GM12878 (cell line): ENCODE measurements at regions not wholly inside any gene's neighbourhood (a gene's known extent, or its start where the extent isn't known, plus 50 kb on each side); places are given as distances from the start of the nearest gene placed in this dataset.

Experiments used
- ATAC-seq: fragments of 200-7000 bp; cut with Tn5 transposase; 3 replicates; pipeline ENCODE4 v1.9.1; 2020; ENCODE audit warnings: mild to moderate bottlenecking, moderate library complexity
- BruUV-seq: library from RNA; stranded (reverse); fragments of 400-500 nt; replicated peaks from 2 replicates; lab custom pipeline; 2021; lab: Mats Ljungman, UMichigan
- CTCF ChIA-PET: fragments of 300-600 bp; sonication (Branson Sonifier 250); formaldehyde crosslinking; extraction: SDS; loops from one replicate; lab custom pipeline; 2021; ENCODE audit warnings: inconsistent platforms; lab: Yijun Ruan, JAX
- POLR2A ChIA-PET: fragments of 350-600 bp; formaldehyde crosslinking; extraction: SDS; loops from one replicate; lab custom pipeline; 2021; ENCODE audit warnings: inconsistent platforms; lab: Charles Lee
- RAD21 ChIA-PET: fragments of 300-600 bp; sonication (Branson Sonifier 250); formaldehyde crosslinking; loops from one replicate; lab custom pipeline; 2023; ENCODE audit warnings: antibody characterized with exemption; ENCODE audit not compliant: unreplicated experiment; lab: Charles Lee
- SMC1A ChIA-PET: fragments of 300-600 bp; sonication (Branson Sonifier 250); formaldehyde crosslinking; loops from one replicate; lab custom pipeline; 2023; ENCODE audit not compliant: unreplicated experiment, uncharacterized antibody; lab: Charles Lee
- DNase-seq: peaks from one replicate; pipeline ENCODE4 v3.0.0-alpha.2; 2011; ENCODE audit warnings: low read depth, low spot score
- FAIRE-seq: peaks from 3 replicates; lab custom pipeline; 2011; peaks lifted over from hg19 to GRCh38; lab: Jason Lieb, UNC
- H2AFZ ChIP-seq: 2 replicates; pipeline ENCODE4 v1.6.0; 2011; ENCODE audit warnings: low read depth, low read length, control low read depth; ENCODE audit not compliant: control insufficient read depth
- H3K27ac ChIP-seq: 2 replicates; pipeline ENCODE4 v1.5.1; 2011; ENCODE audit warnings: control low read depth; ENCODE audit not compliant: control insufficient read depth, insufficient read depth
- H3K27me3 ChIP-seq, 2 experiments: replicated peaks in 1 of 2; 2 replicates each; pipeline versions ENCODE4 v1.6.0 to v1.6.1; 2011; ENCODE audit warnings: low read length in 1 of 2; ENCODE audit not compliant: control insufficient read depth in 2 of 2, insufficient read depth in 2 of 2
- H3K36me3 ChIP-seq, 2 experiments: 2 replicates each; pipeline ENCODE4 v1.5.1; 2011; ENCODE audit warnings: low read length in 1 of 2; ENCODE audit not compliant: control insufficient read depth in 2 of 2, insufficient read depth in 2 of 2
- H3K4me1 ChIP-seq: 2 replicates; pipeline ENCODE4 v1.6.1; 2011; ENCODE audit warnings: mild to moderate bottlenecking, low read length, moderate library complexity, mixed read lengths; ENCODE audit not compliant: control insufficient read depth, insufficient read depth
- H3K4me2 ChIP-seq: 2 replicates; pipeline ENCODE4 v1.6.0; 2011; ENCODE audit warnings: control low read depth; ENCODE audit not compliant: control insufficient read depth, insufficient read depth
- H3K4me3 ChIP-seq: fragments of 200-600 bp; sonication (generic); 2 replicates; pipeline ENCODE4 v1.5.1; 2016
- H3K79me2 ChIP-seq: 2 replicates; pipeline ENCODE4 v1.6.0; 2011; ENCODE audit warnings: low read length; ENCODE audit not compliant: control insufficient read depth, insufficient read depth
- H3K9ac ChIP-seq: 2 replicates; pipeline ENCODE4 v1.8.0; 2011; ENCODE audit warnings: low read length, control low read depth, mixed read lengths; ENCODE audit not compliant: control insufficient read depth, insufficient read depth
- H3K9me3 ChIP-seq: replicated peaks from 3 replicates; pipeline ENCODE4 v1.5.1; 2011; ENCODE audit warnings: mild to moderate bottlenecking, low read length; ENCODE audit not compliant: control insufficient read depth, insufficient read depth
- H4K20me1 ChIP-seq: 2 replicates; pipeline ENCODE4 v1.6.0; 2011; ENCODE audit not compliant: control insufficient read depth, insufficient read depth
- BACH1 ChIP-seq: fragments of 450-650 bp; IDR thresholded peaks from 2 replicates; pipeline ENCODE4 v1.6.1; 2017; ENCODE audit warnings: mild to moderate bottlenecking, borderline replicate concordance
- EP300 ChIP-seq, 2 experiments: fragments of 150-350 bp in 1 of 2; IDR thresholded peaks; 2 replicates each; pipeline ENCODE4 v1.6.1; 2011 to 2012; ENCODE audit warnings: low read depth in 2 of 2, low read length in 2 of 2, borderline replicate concordance in 1 of 2, improper control_type of control experiment in 1 of 2, inconsistent platforms in 1 of 2; ENCODE audit not compliant: control insufficient read depth in 1 of 2
- FOXM1 ChIP-seq: IDR thresholded peaks from 2 replicates; pipeline ENCODE4 v1.6.1; 2012; ENCODE audit warnings: low read depth, mild to moderate bottlenecking, inconsistent platforms, low read length, moderate library complexity
- JUND ChIP-seq: IDR thresholded peaks from 2 replicates; pipeline ENCODE4 v1.6.1; 2012; ENCODE audit warnings: low read depth, mild to moderate bottlenecking, low read length, improper control_type of control experiment, moderate library complexity
- KAT2A ChIP-seq: conservative IDR thresholded peaks from 2 replicates; pipeline ENCODE4 v1.6.1; 2011; ENCODE audit warnings: low read depth, low read length; ENCODE audit not compliant: control insufficient read depth
- KDM1A ChIP-seq: fragments of 200-600 bp; sonication (generic); IDR thresholded peaks from 2 replicates; pipeline ENCODE4 v1.6.1; 2016; ENCODE audit warnings: borderline replicate concordance
- SMAD1 ChIP-seq: fragments of 450-650 bp; IDR thresholded peaks from 2 replicates; pipeline ENCODE4 v1.6.1; 2018; ENCODE audit warnings: mild to moderate bottlenecking, low read depth; ENCODE audit not compliant: partially characterized antibody
- TARDBP ChIP-seq: IDR thresholded peaks from 2 replicates; pipeline ENCODE4 v1.6.1; 2016; ENCODE audit warnings: borderline replicate concordance
- ZNF217 ChIP-seq: fragments of 450-650 bp; IDR thresholded peaks from 2 replicates; pipeline ENCODE4 v1.6.1; 2017; ENCODE audit warnings: antibody characterized with exemption, mild to moderate bottlenecking
- ZSCAN29 ChIP-seq: fragments of 450-650 bp; IDR thresholded peaks from 2 replicates; pipeline ENCODE4 v1.6.1; 2017; ENCODE audit warnings: mild to moderate bottlenecking, moderate library complexity
- WGBS: methylation state at CpG from one replicate; pipeline ENCODE4 v1.1.6; 2016; ENCODE audit warnings: low lambda C conversion rate; ENCODE audit not compliant: insufficient replicate concordance, insufficient coverage; ENCODE audit errors: missing lambda C conversion rate; 5-methylcytosine and 5-hydroxymethylcytosine counted together
- in situ Hi-C: fragments of 300-500 bp; cut with MboI; formaldehyde crosslinking; loops from 9 replicates; pipeline ENCODE4 v1.14.3; 2018; ENCODE audit warnings: mixed read lengths
- intact Hi-C: fragments of 100-400 bp; cut with micrococcal nuclease; formaldehyde crosslinking; loops from one replicate; pipeline ENCODE4 v1.14.2; 2022; ENCODE audit not compliant: unreplicated experiment
- TF ChIP-seq, protein P1 (sequence below): IDR thresholded peaks from 2 replicates; pipeline ENCODE4 v1.6.1; 2012; ENCODE audit warnings: low read depth, low read length, improper control_type of control experiment
- TF ChIP-seq, protein P2 (sequence below): IDR thresholded peaks from 2 replicates; pipeline ENCODE4 v1.6.1; 2011; ENCODE audit warnings: borderline replicate concordance, low read depth, mild to moderate bottlenecking, moderate library complexity, mixed read lengths, low read length; ENCODE audit not compliant: insufficient read depth; ENCODE audit errors: extremely low read length
- TF ChIP-seq, protein P3 (sequence below), 3 experiments: IDR thresholded peaks in 2 of 3; conservative IDR thresholded peaks in 1 of 3; 2 replicates each; pipeline ENCODE4 v1.5.1; 2011; ENCODE audit warnings: low read depth in 3 of 3, low read length in 3 of 3, mild to moderate bottlenecking in 3 of 3, control low read depth in 2 of 3, moderate library complexity in 2 of 3, inconsistent platforms in 1 of 3, mixed read lengths in 1 of 3; ENCODE audit not compliant: control insufficient read depth in 2 of 3, insufficient read depth in 1 of 3; ENCODE audit errors: extremely low read depth in 1 of 3

DNA sequence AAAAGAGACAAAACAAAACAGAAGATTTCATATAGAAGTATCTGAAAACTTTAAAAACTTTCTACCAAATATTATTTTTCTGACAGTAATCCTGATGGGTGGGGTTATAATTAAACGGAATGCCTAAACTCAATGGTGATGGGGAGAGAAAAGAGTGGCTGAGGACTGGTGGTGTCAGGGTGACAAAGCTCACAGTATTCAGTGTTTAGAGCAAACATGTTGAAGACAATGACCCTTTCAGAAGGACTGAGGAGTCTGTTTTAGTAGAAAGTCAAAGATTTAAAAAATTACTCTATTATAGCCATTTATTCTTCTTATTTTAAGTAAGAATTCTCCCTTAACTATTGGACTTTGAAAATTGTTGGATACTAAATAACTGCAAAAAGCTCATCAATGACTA lies 1144.0 kb downstream of the TAF11L14 start:
- in situ Hi-C loops (no loop called here), intact Hi-C loops (loop anchor here (10.0 kb wide), 1 partner anchor 313 kb away; no protein-coding TSS in a partner anchor)
- Histone ChIP-seq H3K4me3 (no peak overlapping the region), H2AFZ (no peak overlapping the region), H3K27ac (no peak overlapping the region), H3K4me2 (no peak overlapping the region), H3K9me3 (no peaks in the 10 kb centered on the region), H3K79me2 (no peaks in the 10 kb centered on the region), H3K27me3 (no peaks in the 10 kb centered on the region), H3K9ac (no peak overlapping the region), H4K20me1 (no peaks in the 10 kb centered on the region), H3K4me1 (no peaks in the 10 kb centered on the region), H3K36me3 (no peaks in the 10 kb centered on the region)
- SMC1A ChIA-PET: interaction anchor here (1.3 kb wide), 1 partner anchor 14 kb away, joined by 3 read pairs; no protein-coding TSS in a partner anchor
- POLR2A ChIA-PET: no interaction called here
- DNase-seq: no peak
- WGBS: 0% methylated on average over 1 of the region's 1 CpG
- BruUV-seq: no TSS peak
- ATAC-seq: no peak
- CTCF ChIA-PET: no interaction called here
- RAD21 ChIA-PET: no interaction called here
- FAIRE-seq: no peak
- TF ChIP-seq, protein P1, sequence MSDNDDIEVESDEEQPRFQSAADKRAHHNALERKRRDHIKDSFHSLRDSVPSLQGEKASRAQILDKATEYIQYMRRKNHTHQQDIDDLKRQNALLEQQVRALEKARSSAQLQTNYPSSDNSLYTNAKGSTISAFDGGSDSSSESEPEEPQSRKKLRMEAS: no peak
- TF ChIP-seq ZNF217 (no peak), EP300 (IDR thresholded peaks at IDR 0.05; ENCODE audit: borderline replicate concordance in 1 of 2, control insufficient read depth in 1 of 2, low read depth in 2 of 2, low read length in 2 of 2) (no peak), BACH1 (no peak), SMAD1 (no peak)

DNA sequence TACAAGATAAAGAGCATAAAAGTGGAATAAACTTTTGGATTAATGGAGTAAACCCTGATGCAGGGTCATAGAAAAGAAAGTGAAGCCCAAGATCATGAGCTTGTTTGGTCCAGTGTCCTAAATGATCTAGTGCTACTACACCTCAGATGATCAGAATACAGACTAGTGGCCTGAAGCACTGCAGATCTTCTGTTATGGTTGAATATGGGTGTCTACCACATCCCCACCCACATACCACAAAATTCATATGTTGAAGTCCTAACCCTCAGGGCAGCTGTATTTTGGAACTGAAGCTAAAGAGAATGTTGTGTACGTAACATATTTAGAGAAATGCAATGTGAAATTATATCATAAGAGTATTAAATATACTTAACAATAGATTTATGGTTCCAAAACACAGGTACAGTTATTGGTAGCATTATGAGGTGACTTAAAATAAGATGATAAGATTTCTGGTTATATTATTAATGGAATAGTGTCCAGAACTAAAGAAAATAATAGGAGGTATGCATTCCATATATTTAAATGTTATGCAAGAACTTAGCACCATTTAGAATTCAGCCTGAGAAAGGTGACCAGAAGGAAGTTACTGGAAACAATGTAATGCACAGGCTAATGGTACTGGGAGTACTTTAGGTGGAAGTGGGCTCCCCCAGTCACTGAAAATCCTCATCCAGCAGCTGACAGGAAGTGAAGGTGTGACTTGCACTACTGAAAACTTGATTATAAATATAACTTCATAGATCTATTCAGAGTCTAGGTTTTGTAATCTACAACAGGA lies 1155.1 kb downstream of the TAF11L14 start:
- 89% methylated on average over 1 of the region's 1 CpG for WGBS
- ChIA-PET POLR2A (no interaction called here), CTCF (no interaction called here), SMC1A (interaction anchor here (0.8 to 1.6 kb wide), 3 partner anchors 8 to 43 kb away, joined by 3 to 4 read pairs (median 3); no protein-coding TSS in a partner anchor), RAD21 (no interaction called here)
- DNase-seq: no peak
- Histone ChIP-seq H3K4me1 (no peaks in the 10 kb centered on the region), H3K9ac (no peak overlapping the region), H3K79me2 (no peaks in the 10 kb centered on the region), H3K4me3 (no peak overlapping the region), H3K36me3 (no peaks in the 10 kb centered on the region), H3K4me2 (no peak overlapping the region), H2AFZ (no peak overlapping the region), H3K27me3 (no peaks in the 10 kb centered on the region), H3K27ac (no peak overlapping the region), H3K9me3 (no peaks in the 10 kb centered on the region), H4K20me1 (no peaks in the 10 kb centered on the region)
- FAIRE-seq: no peak
- in situ Hi-C loops (no loop called here), intact Hi-C loops (no loop called here)
- no TSS peak for BruUV-seq
- ATAC-seq: peak; percentile 27; the same call in 1 of the 3 replicates
- no peak for TF ChIP-seq FOXM1
- no peak for TF ChIP-seq ZNF217
- no peak for TF ChIP-seq JUND
- TF ChIP-seq, protein P2, sequence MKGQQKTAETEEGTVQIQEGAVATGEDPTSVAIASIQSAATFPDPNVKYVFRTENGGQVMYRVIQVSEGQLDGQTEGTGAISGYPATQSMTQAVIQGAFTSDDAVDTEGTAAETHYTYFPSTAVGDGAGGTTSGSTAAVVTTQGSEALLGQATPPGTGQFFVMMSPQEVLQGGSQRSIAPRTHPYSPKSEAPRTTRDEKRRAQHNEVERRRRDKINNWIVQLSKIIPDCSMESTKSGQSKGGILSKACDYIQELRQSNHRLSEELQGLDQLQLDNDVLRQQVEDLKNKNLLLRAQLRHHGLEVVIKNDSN: no peak
- TF ChIP-seq TARDBP: no peak
- no peak for TF ChIP-seq KAT2A
- no peak for TF ChIP-seq KDM1A
- no peak for TF ChIP-seq ZSCAN29
- TF ChIP-seq, protein P3, sequence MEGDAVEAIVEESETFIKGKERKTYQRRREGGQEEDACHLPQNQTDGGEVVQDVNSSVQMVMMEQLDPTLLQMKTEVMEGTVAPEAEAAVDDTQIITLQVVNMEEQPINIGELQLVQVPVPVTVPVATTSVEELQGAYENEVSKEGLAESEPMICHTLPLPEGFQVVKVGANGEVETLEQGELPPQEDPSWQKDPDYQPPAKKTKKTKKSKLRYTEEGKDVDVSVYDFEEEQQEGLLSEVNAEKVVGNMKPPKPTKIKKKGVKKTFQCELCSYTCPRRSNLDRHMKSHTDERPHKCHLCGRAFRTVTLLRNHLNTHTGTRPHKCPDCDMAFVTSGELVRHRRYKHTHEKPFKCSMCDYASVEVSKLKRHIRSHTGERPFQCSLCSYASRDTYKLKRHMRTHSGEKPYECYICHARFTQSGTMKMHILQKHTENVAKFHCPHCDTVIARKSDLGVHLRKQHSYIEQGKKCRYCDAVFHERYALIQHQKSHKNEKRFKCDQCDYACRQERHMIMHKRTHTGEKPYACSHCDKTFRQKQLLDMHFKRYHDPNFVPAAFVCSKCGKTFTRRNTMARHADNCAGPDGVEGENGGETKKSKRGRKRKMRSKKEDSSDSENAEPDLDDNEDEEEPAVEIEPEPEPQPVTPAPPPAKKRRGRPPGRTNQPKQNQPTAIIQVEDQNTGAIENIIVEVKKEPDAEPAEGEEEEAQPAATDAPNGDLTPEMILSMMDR (IDR thresholded peaks at IDR 0.05 in 2 of 3, conservative IDR thresholded peaks at IDR 0.05 in 1 of 3; ENCODE audit: control insufficient read depth in 2 of 3, extremely low read depth in 1 of 3, insufficient read depth in 1 of 3, low read depth in 3 of 3, low read length in 3 of 3): no peak
